GM18868 (cell line): ENCODE measurements at regions not wholly inside any gene's neighbourhood (a gene's known extent, or its start where the extent isn't known, plus 50 kb on each side); places are given as distances from the start of the nearest gene placed in this dataset.
"Not testable (repeated sequence)": the region's sequence is repeated elsewhere in the genome, so short reads cannot be mapped to it uniquely, and the experiment has no call there.

Source experiments
- ATAC-seq: cut with Tn5 transposase; IDR thresholded peaks from one replicate; pipeline ENCODE4 v1.9.1; 2021; ENCODE audit warnings: mild to moderate bottlenecking, moderate library complexity; ENCODE audit not compliant: unreplicated experiment

DNA sequence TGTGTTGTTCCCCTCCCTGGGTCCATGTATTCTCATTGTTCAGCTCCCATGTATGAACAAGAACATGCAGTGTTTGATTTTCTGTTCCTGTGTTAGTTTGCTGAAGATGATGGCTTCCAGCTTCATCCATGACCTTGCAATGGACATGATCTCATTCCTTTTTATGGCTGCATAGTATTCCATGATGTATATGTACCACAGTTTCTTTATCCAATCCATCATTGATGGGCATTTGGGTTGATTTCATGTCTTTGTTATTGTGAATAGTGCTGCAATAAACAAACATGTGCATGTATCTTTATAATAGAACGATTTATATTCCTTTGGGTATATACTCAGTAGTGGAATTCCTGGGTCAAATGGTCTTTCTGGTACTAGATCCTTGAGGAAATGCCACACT lies 65.1 kb upstream of the SLC13A1 start:
- not testable (repeated sequence) for ATAC-seq

DNA sequence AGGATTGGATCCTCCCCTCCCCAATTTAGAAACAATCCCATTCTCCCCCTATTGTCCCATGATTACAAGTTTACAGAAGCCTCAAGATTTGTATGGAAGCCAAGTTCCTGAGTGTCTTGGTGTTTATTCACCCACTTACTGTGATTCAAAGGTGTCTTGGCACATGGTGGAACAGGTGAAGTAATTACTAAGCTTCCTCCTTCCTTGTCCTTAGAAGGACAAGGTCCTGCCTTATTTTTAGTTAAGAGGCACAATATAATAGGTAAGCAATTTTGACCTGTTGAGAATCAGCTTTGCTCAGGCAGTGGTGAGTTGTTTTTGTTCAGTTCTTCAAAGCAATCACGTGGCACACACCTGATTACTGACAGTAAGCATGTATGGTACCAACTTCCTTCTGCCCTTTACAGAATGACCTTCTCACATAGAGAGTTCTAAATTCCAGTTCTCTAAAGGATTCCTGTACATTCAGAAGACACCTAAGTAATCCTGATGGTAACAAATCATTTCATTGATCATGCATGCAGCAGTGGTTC lies 60.7 kb upstream of the SLC13A1 start:
- ATAC-seq: no peak

DNA sequence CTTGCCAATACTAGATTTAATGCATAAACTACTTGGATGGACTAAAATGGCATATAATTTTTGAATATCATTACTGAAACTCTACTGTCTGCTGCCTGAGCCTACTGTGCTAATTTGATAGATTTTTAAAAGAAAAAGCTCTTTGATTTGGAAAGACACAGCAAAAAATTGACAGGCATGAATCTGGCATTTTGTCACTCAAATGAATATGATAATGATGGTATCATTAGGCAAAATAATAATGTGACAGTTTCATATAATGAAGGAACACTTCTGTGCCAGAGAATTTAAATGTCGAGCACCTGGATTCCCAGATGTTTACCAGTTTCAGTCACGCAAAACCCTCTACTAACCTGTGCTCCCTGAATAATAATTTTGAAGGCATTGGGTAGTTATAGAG lies 60.0 kb upstream of the SLC13A1 start:
- no peak for ATAC-seq
